HCT116 (cell line): ENCODE measurements at regions not wholly inside any gene's neighbourhood (a gene's known extent, or its start where the extent isn't known, plus 50 kb on each side); places are given as distances from the start of the nearest gene placed in this dataset.

Source experiments
- ATAC-seq: fragments of 200-7000 bp; cut with Tn5 transposase; 2 replicates; pipeline ENCODE4 v1.9.1; 2020; ENCODE audit warnings: mild to moderate bottlenecking, moderate library complexity
- BruUV-seq: library from RNA; stranded (reverse); fragments of 400-500 nt; replicated peaks from 2 replicates; lab custom pipeline; 2021; lab: Mats Ljungman, UMichigan
- CTCF ChIA-PET: fragments of 300-600 bp; sonication (Branson Sonifier 250); formaldehyde crosslinking; loops from one replicate; lab custom pipeline; 2021; ENCODE audit warnings: antibody characterized with exemption; lab: Charles Lee
- POLR2A ChIA-PET: fragments of 300-600, 350-600 bp; sonication (Branson Sonifier 250); formaldehyde crosslinking; loops from one replicate; lab custom pipeline; 2021; ENCODE audit warnings: antibody characterized with exemption; lab: Charles Lee
- RAD21 ChIA-PET, 2 experiments: fragments of 300-600 bp; sonication (Branson Sonifier 250); formaldehyde crosslinking; loops; one replicate each; lab custom pipeline; 2023; ENCODE audit warnings: low total read pairs in 2 of 2; ENCODE audit not compliant: uncharacterized antibody in 2 of 2, unreplicated experiment in 2 of 2, low non-redundant PET in 1 of 2; lab: Charles Lee
- DNase-seq: peaks from one replicate; pipeline ENCODE4 v3.0.0-alpha.2; 2010; ENCODE audit warnings: low read depth, low spot score
- H2AFZ ChIP-seq: fragments of 200-600 bp; shearing (Covaris generic), sonication (generic); 2 replicates; pipeline ENCODE4 v1.6.1; 2017; ENCODE audit warnings: low read depth, mixed run types, mixed read lengths, antibody characterized with exemption, low read length; ENCODE audit not compliant: poor library complexity, severe bottlenecking
- H3K27ac ChIP-seq: 2 replicates; pipeline ENCODE4 v1.5.1; 2012; ENCODE audit warnings: low read depth, low read length
- H3K27me3 ChIP-seq: fragments of 200-600 bp; sonication (generic); 2 replicates; pipeline ENCODE4 v1.6.1; 2016; ENCODE audit warnings: mixed run types, low read length, mixed read lengths; ENCODE audit not compliant: insufficient read depth
- H3K36me3 ChIP-seq, 2 experiments: fragments of 200-500 bp in 1 of 2; fragments of 200-600 bp in 1 of 2; sonication (Bioruptor generic) in 1 of 2; sonication (generic) in 1 of 2; 2 replicates each; pipeline versions ENCODE4 v1.5.1 to v1.6.1; 2014 to 2016; ENCODE audit warnings: low read length in 2 of 2, inconsistent platforms in 1 of 2, mixed read lengths in 1 of 2, mixed run types in 1 of 2; ENCODE audit not compliant: insufficient read depth in 2 of 2, control insufficient read depth in 1 of 2
- H3K4me1 ChIP-seq, 2 experiments: fragments of 200-600 bp in 1 of 2; sonication (generic) in 1 of 2; 2 replicates each; pipeline versions ENCODE4 v1.5.1 to v1.6.1; 2012 to 2017; ENCODE audit warnings: low read length in 2 of 2, inconsistent platforms in 1 of 2, mild to moderate bottlenecking in 1 of 2, mixed read lengths in 1 of 2, mixed run types in 1 of 2, moderate library complexity in 1 of 2; ENCODE audit not compliant: insufficient read depth in 2 of 2, control insufficient read depth in 1 of 2
- H3K4me2 ChIP-seq: fragments of 200-600 bp; sonication (generic); 2 replicates; pipeline ENCODE4 v1.6.1; 2017; ENCODE audit warnings: mixed run types, low read length, mixed read lengths
- H3K4me3 ChIP-seq, 2 experiments: fragments of 200-600 bp in 1 of 2; sonication (generic) in 1 of 2; replicated peaks in 1 of 2; 2 replicates each; pipeline ENCODE4 v1.5.1; 2011 to 2016; ENCODE audit warnings: low read length in 2 of 2, control low read depth in 1 of 2, low read depth in 1 of 2, mild to moderate bottlenecking in 1 of 2, mixed read lengths in 1 of 2, mixed run types in 1 of 2
- H3K79me2 ChIP-seq: fragments of 200-600 bp; sonication (generic); 2 replicates; pipeline ENCODE4 v1.6.1; 2017; ENCODE audit warnings: mild to moderate bottlenecking, mixed run types, low read length, moderate library complexity, mixed read lengths; ENCODE audit not compliant: insufficient read depth
- H3K9ac ChIP-seq: fragments of 200-600 bp; sonication (generic); 2 replicates; pipeline ENCODE4 v1.6.1; 2016; ENCODE audit warnings: low read length, mixed read lengths
- H3K9me2 ChIP-seq: fragments of 200-600 bp; sonication (generic), shearing (Covaris generic); 2 replicates; pipeline ENCODE4 v1.6.1; 2017; ENCODE audit warnings: mixed run types, mild to moderate bottlenecking, moderate library complexity; ENCODE audit not compliant: insufficient read depth
- H3K9me3 ChIP-seq, 2 experiments: fragments of 200-500 bp in 1 of 2; fragments of 200-600 bp in 1 of 2; sonication (Bioruptor generic) in 1 of 2; sonication (generic) in 1 of 2; 2 replicates each; pipeline ENCODE4 v1.6.1; 2014 to 2017; ENCODE audit warnings: low read length in 2 of 2, mixed read lengths in 2 of 2, inconsistent platforms in 1 of 2, low read depth in 1 of 2, mild to moderate bottlenecking in 1 of 2, mixed run types in 1 of 2, moderate library complexity in 1 of 2; ENCODE audit not compliant: control insufficient read depth in 1 of 2, insufficient read depth in 1 of 2
- H4K20me1 ChIP-seq: fragments of 200-600 bp; sonication (generic), shearing (Covaris generic); 2 replicates; pipeline ENCODE4 v1.6.1; 2017; ENCODE audit warnings: mixed run types, mild to moderate bottlenecking, moderate library complexity; ENCODE audit not compliant: insufficient read depth
- FOSL1 ChIP-seq: IDR thresholded peaks from 2 replicates; pipeline ENCODE4 v1.6.1; 2012; ENCODE audit warnings: low read depth
- POLR2AphosphoS5 ChIP-seq: IDR thresholded peaks from 2 replicates; pipeline ENCODE4 v1.6.1; 2011; ENCODE audit warnings: mild to moderate bottlenecking, low read depth, low read length, moderate library complexity
- YY1 ChIP-seq: IDR thresholded peaks from 2 replicates; pipeline ENCODE4 v1.6.1; 2011; ENCODE audit warnings: low read length, low read depth, moderate library complexity, mild to moderate bottlenecking; ENCODE audit not compliant: insufficient replicate concordance; ENCODE audit errors: extremely low read depth
- ZFX ChIP-seq: fragments of 450-650 bp; IDR thresholded peaks from 2 replicates; pipeline ENCODE4 v1.6.1; 2017
- ZNF274 ChIP-seq: fragments of 200-500 bp; sonication (Bioruptor generic); IDR thresholded peaks from 2 replicates; pipeline ENCODE4 v1.6.1; 2014; ENCODE audit warnings: mild to moderate bottlenecking, low read depth, low read length, inconsistent platforms
- intact Hi-C: fragments of 100-400 bp; cut with micrococcal nuclease; formaldehyde crosslinking; loops from 2 replicates; pipeline ENCODE4 v1.10.0; 2022
- TF ChIP-seq, protein P1 (sequence below): IDR thresholded peaks from 2 replicates; pipeline ENCODE4 v1.6.1; 2012
- TF ChIP-seq, protein P2 (sequence below), 3 experiments: fragments of 200-600 bp in 1 of 3; sonication (generic) in 1 of 3; IDR thresholded peaks in 2 of 3; conservative IDR thresholded peaks in 1 of 3; 2 replicates each; pipeline ENCODE4 v1.5.1; 2012 to 2017; ENCODE audit warnings: low read depth in 2 of 3, low read length in 2 of 3, antibody characterized with exemption in 1 of 3, borderline replicate concordance in 1 of 3, control low read depth in 1 of 3, mild to moderate bottlenecking in 1 of 3, mixed read lengths in 1 of 3, mixed run types in 1 of 3, moderate library complexity in 1 of 3; ENCODE audit not compliant: insufficient read depth in 1 of 3

DNA sequence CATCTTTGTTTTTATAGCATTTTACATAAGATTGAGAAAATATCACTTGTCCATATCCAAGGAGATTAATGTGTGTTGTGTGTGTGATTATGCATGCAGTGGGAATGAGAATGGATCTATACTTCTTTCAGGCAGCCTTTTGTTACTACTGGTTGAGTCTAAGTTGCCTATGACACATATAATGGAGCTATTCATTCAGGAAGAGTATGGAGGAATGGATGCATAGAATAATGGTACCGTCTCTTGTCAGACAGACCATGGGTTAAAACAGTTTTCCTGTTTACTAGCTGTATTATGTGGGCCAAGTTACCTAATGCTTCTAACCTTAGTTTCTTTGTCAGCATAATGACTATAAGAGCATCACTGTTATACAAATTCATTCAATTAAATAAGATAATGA lies 155.4 kb upstream of the KYNU start (continued):
- TF ChIP-seq ZNF274 = no peak
- TF ChIP-seq, protein P1, sequence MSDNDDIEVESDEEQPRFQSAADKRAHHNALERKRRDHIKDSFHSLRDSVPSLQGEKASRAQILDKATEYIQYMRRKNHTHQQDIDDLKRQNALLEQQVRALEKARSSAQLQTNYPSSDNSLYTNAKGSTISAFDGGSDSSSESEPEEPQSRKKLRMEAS = no peak

DNA sequence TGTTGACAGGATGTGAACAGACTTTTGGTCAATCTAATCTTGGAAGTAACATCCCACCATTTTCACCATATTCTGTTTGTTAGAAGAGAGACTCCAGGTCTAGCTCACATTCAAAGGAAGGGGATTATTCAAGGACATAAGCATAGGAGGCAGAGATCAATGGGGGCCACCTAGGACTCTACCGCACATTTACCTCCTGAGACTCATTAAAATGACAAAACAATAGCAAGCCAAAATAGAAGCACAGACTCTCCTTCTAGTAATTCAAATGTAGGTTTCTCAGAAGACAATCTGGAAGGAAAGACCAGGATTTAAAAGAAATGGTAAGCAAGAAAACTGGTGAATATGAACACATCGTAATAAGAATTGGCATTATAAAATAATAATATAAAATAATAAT lies 156.4 kb upstream of the KYNU start:
- no peak for TF ChIP-seq FOSL1
- TF ChIP-seq YY1 = no peak
- TF ChIP-seq, protein P2, sequence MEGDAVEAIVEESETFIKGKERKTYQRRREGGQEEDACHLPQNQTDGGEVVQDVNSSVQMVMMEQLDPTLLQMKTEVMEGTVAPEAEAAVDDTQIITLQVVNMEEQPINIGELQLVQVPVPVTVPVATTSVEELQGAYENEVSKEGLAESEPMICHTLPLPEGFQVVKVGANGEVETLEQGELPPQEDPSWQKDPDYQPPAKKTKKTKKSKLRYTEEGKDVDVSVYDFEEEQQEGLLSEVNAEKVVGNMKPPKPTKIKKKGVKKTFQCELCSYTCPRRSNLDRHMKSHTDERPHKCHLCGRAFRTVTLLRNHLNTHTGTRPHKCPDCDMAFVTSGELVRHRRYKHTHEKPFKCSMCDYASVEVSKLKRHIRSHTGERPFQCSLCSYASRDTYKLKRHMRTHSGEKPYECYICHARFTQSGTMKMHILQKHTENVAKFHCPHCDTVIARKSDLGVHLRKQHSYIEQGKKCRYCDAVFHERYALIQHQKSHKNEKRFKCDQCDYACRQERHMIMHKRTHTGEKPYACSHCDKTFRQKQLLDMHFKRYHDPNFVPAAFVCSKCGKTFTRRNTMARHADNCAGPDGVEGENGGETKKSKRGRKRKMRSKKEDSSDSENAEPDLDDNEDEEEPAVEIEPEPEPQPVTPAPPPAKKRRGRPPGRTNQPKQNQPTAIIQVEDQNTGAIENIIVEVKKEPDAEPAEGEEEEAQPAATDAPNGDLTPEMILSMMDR (IDR thresholded peaks at IDR 0.05 in 2 of 3, conservative IDR thresholded peaks at IDR 0.05 in 1 of 3; ENCODE audit: borderline replicate concordance in 1 of 3, insufficient read depth in 1 of 3, low read depth in 2 of 3, low read length in 2 of 3) = no peak
- TF ChIP-seq ZFX = no peak
- no peak for TF ChIP-seq POLR2AphosphoS5
- Histone ChIP-seq H3K27me3 (no peaks in the 10 kb centered on the region), H4K20me1 (no peaks in the 10 kb centered on the region), H3K4me1 (no peaks in the 10 kb centered on the region), H3K79me2 (no peaks in the 10 kb centered on the region), H3K36me3 (no peaks in the 10 kb centered on the region), H2AFZ (no peak overlapping the region), H3K9me3 (no peaks in the 10 kb centered on the region), H3K9ac (no peak overlapping the region), H3K9me2 (no peaks in the 10 kb centered on the region), H3K27ac (no peak overlapping the region), H3K4me3 (no peak overlapping the region), H3K4me2 (no peak overlapping the region)
- no peak for DNase-seq
- no peak for ATAC-seq
- CTCF ChIA-PET = no interaction called here
- no TSS peak for BruUV-seq
- intact Hi-C loops = no loop called here
- POLR2A ChIA-PET = no interaction called here
- RAD21 ChIA-PET = no interaction called here
